ENCODE measurements at regions not wholly inside any gene's neighbourhood (a gene's known extent, or its start where the extent isn't known, plus 50 kb on each side); places are given as distances from the start of the nearest gene placed in this dataset.

DNA sequence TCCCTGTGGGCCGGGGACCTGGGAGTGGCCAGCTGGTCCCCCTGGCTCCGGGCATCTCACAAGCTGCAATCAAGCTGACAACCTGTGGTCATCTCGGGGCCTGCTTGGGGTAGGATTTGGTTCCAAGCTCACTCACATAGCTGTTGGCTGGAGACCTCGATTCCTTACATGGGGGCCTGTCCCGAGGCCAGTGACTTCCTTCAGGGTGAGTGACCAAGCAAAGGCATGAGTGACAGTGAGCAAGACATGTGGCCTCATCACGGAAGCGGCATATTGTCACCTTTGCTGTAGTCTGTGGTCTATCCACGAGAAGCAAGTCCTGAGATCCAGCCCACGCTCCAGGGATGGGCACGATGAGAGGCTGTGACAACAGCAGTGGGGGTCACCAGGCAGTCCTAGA, 131.4 kb upstream of the ID2 start:
- DNase-seq (ENCODE audit: low spot score), result no peak

More for the DNA sequence above, 131.4 kb upstream of the ID2 start:
- Histone ChIP-seq H3K9me3 (ENCODE audit: control insufficient read depth in 4 of 4, low read length in 3 of 4) (no peaks in the 10 kb centered on the region), H3K4me3 (ENCODE audit: low read depth in 1 of 3, low read length in 3 of 3) (no peak overlapping the region), H3K9ac (ENCODE audit: low read depth in 1 of 2, low read length in 2 of 2) (no peak overlapping the region), H3K27me3 (ENCODE audit: control insufficient read depth in 4 of 4, insufficient read depth in 4 of 4, low read length in 3 of 4) (no peaks in the 10 kb centered on the region), H3K27ac (ENCODE audit: low read depth in 1 of 2, low read length in 2 of 2) (no peak overlapping the region), H3K4me1 (ENCODE audit: control insufficient read depth in 4 of 4, insufficient read depth in 4 of 4, low read length in 3 of 4) (peaks cover 0 to 10% (median 5%) of the 10 kb centered on the region in 4 donors), H3K36me3 (ENCODE audit: control insufficient read depth in 4 of 4, insufficient read depth in 3 of 4, low read depth in 1 of 4, low read length in 3 of 4) (no peaks in the 10 kb centered on the region)
- TF ChIP-seq, protein P1, sequence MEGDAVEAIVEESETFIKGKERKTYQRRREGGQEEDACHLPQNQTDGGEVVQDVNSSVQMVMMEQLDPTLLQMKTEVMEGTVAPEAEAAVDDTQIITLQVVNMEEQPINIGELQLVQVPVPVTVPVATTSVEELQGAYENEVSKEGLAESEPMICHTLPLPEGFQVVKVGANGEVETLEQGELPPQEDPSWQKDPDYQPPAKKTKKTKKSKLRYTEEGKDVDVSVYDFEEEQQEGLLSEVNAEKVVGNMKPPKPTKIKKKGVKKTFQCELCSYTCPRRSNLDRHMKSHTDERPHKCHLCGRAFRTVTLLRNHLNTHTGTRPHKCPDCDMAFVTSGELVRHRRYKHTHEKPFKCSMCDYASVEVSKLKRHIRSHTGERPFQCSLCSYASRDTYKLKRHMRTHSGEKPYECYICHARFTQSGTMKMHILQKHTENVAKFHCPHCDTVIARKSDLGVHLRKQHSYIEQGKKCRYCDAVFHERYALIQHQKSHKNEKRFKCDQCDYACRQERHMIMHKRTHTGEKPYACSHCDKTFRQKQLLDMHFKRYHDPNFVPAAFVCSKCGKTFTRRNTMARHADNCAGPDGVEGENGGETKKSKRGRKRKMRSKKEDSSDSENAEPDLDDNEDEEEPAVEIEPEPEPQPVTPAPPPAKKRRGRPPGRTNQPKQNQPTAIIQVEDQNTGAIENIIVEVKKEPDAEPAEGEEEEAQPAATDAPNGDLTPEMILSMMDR (IDR thresholded peaks at IDR 0.05; ENCODE audit: low read depth, low read length, missing input control), result no peak
- no peak for TF ChIP-seq TAF1 (conservative IDR thresholded peaks at IDR 0.05)
- TF ChIP-seq RAD21 (IDR thresholded peaks at IDR 0.05), result no peak
- no peak for TF ChIP-seq FOXA1 (IDR thresholded peaks at IDR 0.05)
- TF ChIP-seq, protein P2, sequence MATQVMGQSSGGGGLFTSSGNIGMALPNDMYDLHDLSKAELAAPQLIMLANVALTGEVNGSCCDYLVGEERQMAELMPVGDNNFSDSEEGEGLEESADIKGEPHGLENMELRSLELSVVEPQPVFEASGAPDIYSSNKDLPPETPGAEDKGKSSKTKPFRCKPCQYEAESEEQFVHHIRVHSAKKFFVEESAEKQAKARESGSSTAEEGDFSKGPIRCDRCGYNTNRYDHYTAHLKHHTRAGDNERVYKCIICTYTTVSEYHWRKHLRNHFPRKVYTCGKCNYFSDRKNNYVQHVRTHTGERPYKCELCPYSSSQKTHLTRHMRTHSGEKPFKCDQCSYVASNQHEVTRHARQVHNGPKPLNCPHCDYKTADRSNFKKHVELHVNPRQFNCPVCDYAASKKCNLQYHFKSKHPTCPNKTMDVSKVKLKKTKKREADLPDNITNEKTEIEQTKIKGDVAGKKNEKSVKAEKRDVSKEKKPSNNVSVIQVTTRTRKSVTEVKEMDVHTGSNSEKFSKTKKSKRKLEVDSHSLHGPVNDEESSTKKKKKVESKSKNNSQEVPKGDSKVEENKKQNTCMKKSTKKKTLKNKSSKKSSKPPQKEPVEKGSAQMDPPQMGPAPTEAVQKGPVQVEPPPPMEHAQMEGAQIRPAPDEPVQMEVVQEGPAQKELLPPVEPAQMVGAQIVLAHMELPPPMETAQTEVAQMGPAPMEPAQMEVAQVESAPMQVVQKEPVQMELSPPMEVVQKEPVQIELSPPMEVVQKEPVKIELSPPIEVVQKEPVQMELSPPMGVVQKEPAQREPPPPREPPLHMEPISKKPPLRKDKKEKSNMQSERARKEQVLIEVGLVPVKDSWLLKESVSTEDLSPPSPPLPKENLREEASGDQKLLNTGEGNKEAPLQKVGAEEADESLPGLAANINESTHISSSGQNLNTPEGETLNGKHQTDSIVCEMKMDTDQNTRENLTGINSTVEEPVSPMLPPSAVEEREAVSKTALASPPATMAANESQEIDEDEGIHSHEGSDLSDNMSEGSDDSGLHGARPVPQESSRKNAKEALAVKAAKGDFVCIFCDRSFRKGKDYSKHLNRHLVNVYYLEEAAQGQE (IDR thresholded peaks at IDR 0.05), result no peak
- TF ChIP-seq, protein P3, sequence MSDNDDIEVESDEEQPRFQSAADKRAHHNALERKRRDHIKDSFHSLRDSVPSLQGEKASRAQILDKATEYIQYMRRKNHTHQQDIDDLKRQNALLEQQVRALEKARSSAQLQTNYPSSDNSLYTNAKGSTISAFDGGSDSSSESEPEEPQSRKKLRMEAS (IDR thresholded peaks at IDR 0.05), result no peak
- TF ChIP-seq GABPA (IDR thresholded peaks at IDR 0.05 in 1 of 2, conservative IDR thresholded peaks at IDR 0.05 in 1 of 2), result no peak
- TF ChIP-seq YY1 (IDR thresholded peaks at IDR 0.05), result no peak
- TF ChIP-seq HNF4A (conservative IDR thresholded peaks at IDR 0.05), result no peak
- TF ChIP-seq RXRA (IDR thresholded peaks at IDR 0.05), result no peak
- no peak for TF ChIP-seq NR2F2 (IDR thresholded peaks at IDR 0.05)
- TF ChIP-seq HNF4G (IDR thresholded peaks at IDR 0.05), result no peak
- TF ChIP-seq FOXA2 (IDR thresholded peaks at IDR 0.05), result no peak
- TF ChIP-seq, protein P4, sequence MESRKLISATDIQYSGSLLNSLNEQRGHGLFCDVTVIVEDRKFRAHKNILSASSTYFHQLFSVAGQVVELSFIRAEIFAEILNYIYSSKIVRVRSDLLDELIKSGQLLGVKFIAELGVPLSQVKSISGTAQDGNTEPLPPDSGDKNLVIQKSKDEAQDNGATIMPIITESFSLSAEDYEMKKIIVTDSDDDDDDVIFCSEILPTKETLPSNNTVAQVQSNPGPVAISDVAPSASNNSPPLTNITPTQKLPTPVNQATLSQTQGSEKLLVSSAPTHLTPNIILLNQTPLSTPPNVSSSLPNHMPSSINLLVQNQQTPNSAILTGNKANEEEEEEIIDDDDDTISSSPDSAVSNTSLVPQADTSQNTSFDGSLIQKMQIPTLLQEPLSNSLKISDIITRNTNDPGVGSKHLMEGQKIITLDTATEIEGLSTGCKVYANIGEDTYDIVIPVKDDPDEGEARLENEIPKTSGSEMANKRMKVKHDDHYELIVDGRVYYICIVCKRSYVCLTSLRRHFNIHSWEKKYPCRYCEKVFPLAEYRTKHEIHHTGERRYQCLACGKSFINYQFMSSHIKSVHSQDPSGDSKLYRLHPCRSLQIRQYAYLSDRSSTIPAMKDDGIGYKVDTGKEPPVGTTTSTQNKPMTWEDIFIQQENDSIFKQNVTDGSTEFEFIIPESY (IDR thresholded peaks at IDR 0.05), result no peak
- TF ChIP-seq, protein P5, sequence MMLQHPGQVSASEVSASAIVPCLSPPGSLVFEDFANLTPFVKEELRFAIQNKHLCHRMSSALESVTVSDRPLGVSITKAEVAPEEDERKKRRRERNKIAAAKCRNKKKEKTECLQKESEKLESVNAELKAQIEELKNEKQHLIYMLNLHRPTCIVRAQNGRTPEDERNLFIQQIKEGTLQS (IDR thresholded peaks at IDR 0.05), result no peak
- 92% methylated on average over 10 of the region's 10 CpGs for WGBS
